ENCODE measurements at regions not wholly inside any gene's neighbourhood (a gene's known extent, or its start where the extent isn't known, plus 50 kb on each side); places are given as distances from the start of the nearest gene placed in this dataset.

GRCh38 chr4:123955167-123955800, 558.7 kb downstream of the SPRY1 start:
- DNase-seq, result no peak

- DNase-seq, result no peak
Observed at GRCh38 chr4:123956204-123956603, 559.6 kb downstream of the SPRY1 start.

GRCh38 chr4:123966990-123967769, 570.6 kb downstream of the SPRY1 start:
- DNase-seq, result no peak

- no peak for DNase-seq
Observed at GRCh38 chr4:123972031-123972430, 575.4 kb downstream of the SPRY1 start.

- no peak for DNase-seq
Observed at GRCh38 chr4:123974386-123975149, 578.0 kb downstream of the SPRY1 start.

GRCh38 chr4:123976285-123976684, 579.7 kb downstream of the SPRY1 start:
- DNase-seq, result peak; percentile 64

GRCh38 chr4:123976819-123977218, 580.2 kb downstream of the SPRY1 start:
- DNase-seq, result no peak

GRCh38 chr4:123977641-123978081, 581.1 kb downstream of the SPRY1 start:
- DNase-seq, result no peak

GRCh38 chr4:123978637-123979036, 582.0 kb downstream of the SPRY1 start:
- DNase-seq, result no peak

GRCh38 chr4:123980736-123981300, 584.2 kb downstream of the SPRY1 start:
- DNase-seq, result no peak

GRCh38 chr4:123984886-123985285, 588.3 kb downstream of the SPRY1 start:
- no peak for DNase-seq

GRCh38 chr4:123986268-123986798, 589.7 kb downstream of the SPRY1 start:
- no peak for DNase-seq

- DNase-seq, result no peak
Observed at GRCh38 chr4:123987408-123987807, 590.8 kb downstream of the SPRY1 start.

GRCh38 chr4:123990310-123990870, 593.8 kb downstream of the SPRY1 start:
- no peak for DNase-seq

GRCh38 chr4:123994917-123995316, 598.3 kb downstream of the SPRY1 start:
- no peak for DNase-seq

- no peak for DNase-seq
Observed at GRCh38 chr4:123995936-123996335, 599.3 kb downstream of the SPRY1 start.

GRCh38 chr4:123996718-123997510, 600.3 kb downstream of the SPRY1 start:
- DNase-seq, result peak; percentile 6

GRCh38 chr4:123997776-123998449, 601.3 kb downstream of the SPRY1 start:
- no peak for DNase-seq

GRCh38 chr4:124000233-124000632, 603.6 kb downstream of the SPRY1 start:
- DNase-seq, result no peak

GRCh38 chr4:124015766-124016165, 619.2 kb downstream of the SPRY1 start:
- DNase-seq, result no peak

GRCh38 chr4:124017185-124017785, 620.7 kb downstream of the SPRY1 start:
- DNase-seq, result no peak
